Thymus (tissue), 11 donors: ENCODE measurements at regions not wholly inside any gene's neighbourhood (a gene's known extent, or its start where the extent isn't known, plus 50 kb on each side); places are given as distances from the start of the nearest gene placed in this dataset.

Experiments used
- DNase-seq, 9 donors: peaks; one replicate each; pipeline ENCODE4 v3.0.0-alpha.2; 2013; ENCODE audit warnings: low spot score in 9 of 9, low read depth in 6 of 9, missing footprints in 1 of 9
- H3K27ac ChIP-seq, 2 donors: one replicate each; pipeline ENCODE4 v1.5.1; 2013; ENCODE audit warnings: control low read depth in 1 of 2, low read depth in 1 of 2, low read length in 1 of 2, mild to moderate bottlenecking in 1 of 2, moderate library complexity in 1 of 2
- H3K27me3 ChIP-seq, 2 donors: one replicate each; pipeline ENCODE4 v1.5.1; 2013; ENCODE audit warnings: low read length in 1 of 2; ENCODE audit not compliant: control insufficient read depth in 2 of 2, insufficient read depth in 1 of 2
- H3K36me3 ChIP-seq, 2 donors: one replicate each; pipeline ENCODE4 v1.5.1; 2013; ENCODE audit warnings: low read length in 1 of 2, mild to moderate bottlenecking in 1 of 2, moderate library complexity in 1 of 2; ENCODE audit not compliant: control insufficient read depth in 2 of 2, insufficient read depth in 2 of 2
- H3K4me1 ChIP-seq, 2 donors: one replicate each; pipeline ENCODE4 v1.5.1; 2013; ENCODE audit warnings: low read length in 2 of 2; ENCODE audit not compliant: control insufficient read depth in 2 of 2, insufficient read depth in 2 of 2
- H3K4me3 ChIP-seq, 2 donors: one replicate each; pipeline ENCODE4 v1.5.1; 2013; ENCODE audit warnings: low read length in 2 of 2, control low read depth in 1 of 2, mild to moderate bottlenecking in 1 of 2
- H3K9me3 ChIP-seq, 2 donors: one replicate each; pipeline ENCODE4 v1.5.1; 2013; ENCODE audit warnings: low read length in 1 of 2, mild to moderate bottlenecking in 1 of 2; ENCODE audit not compliant: control insufficient read depth in 2 of 2, insufficient read depth in 1 of 2
- WGBS: extraction: QIAGEN DNeasy Blood & Tissue Kit; methylation state at CpG from one replicate; pipeline ENCODE4 v1.1.7; 2013; 5-methylcytosine and 5-hydroxymethylcytosine counted together
- donor health status: healthy.

DNA sequence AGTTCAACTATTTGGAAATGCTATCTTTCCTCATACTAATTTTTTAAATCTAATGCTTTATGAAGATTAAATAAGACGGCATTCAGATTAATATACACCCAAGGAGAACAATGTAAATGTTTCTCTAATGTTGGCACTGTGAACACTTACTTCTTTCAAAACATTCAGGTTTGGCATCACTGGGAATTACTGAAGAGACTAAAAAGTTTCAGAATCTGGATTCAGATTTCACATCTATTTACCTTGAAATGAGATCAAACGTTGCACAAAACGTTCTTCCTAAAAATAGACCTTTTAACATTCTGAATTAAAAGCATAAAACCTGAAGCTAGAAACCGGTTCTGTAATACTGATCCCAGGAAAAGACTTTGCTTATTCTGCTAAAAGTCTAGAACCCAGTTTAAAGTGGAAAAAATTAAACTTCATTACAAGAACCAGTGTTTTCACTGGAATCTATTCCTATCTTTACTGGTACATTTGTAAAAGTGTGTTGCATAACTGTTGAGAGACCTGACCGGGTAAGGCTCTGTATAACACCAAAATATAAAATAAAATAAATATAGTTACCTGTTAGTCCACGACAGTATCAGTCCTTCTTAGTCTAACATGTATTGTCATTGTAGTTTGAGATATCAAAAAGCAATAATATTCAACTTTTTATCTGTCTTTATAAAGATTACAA is 117.4 kb upstream of the MAP9 start:
- DNase-seq, result no peak
- Histone ChIP-seq H3K4me1 (no peaks in the 10 kb centered on the region), H3K4me3 (no peak overlapping the region), H3K27ac (no peak overlapping the region), H3K9me3 (no peaks in the 10 kb centered on the region), H3K27me3 (no peaks in the 10 kb centered on the region), H3K36me3 (no peaks in the 10 kb centered on the region)
- WGBS, result 94% methylated on average over 6 of the region's 6 CpGs

- Histone ChIP-seq H3K36me3 (no peaks in the 10 kb centered on the region), H3K4me3 (no peak overlapping the region), H3K27me3 (no peaks in the 10 kb centered on the region), H3K9me3 (no peaks in the 10 kb centered on the region), H3K4me1 (no peaks in the 10 kb centered on the region), H3K27ac (no peak overlapping the region)
- 96% methylated on average over 4 of the region's 4 CpGs for WGBS
- DNase-seq, result no peak
These were observed 114.8 kb upstream of the MAP9 start for GRCh38 chr4:155491336-155492120.

GRCh38 chr4:155489271-155489670 is 112.5 kb upstream of the MAP9 start:
- no peak overlapping the region for H3K27ac ChIP-seq
- H3K4me3 ChIP-seq, result no peak overlapping the region
- no peaks in the 10 kb centered on the region for H3K36me3 ChIP-seq
- 98% methylated on average over 3 of the region's 3 CpGs for WGBS
- DNase-seq, result no peak
- H3K27me3 ChIP-seq, result no peaks in the 10 kb centered on the region
- no peaks in the 10 kb centered on the region for H3K9me3 ChIP-seq
- no peaks in the 10 kb centered on the region for H3K4me1 ChIP-seq

DNA sequence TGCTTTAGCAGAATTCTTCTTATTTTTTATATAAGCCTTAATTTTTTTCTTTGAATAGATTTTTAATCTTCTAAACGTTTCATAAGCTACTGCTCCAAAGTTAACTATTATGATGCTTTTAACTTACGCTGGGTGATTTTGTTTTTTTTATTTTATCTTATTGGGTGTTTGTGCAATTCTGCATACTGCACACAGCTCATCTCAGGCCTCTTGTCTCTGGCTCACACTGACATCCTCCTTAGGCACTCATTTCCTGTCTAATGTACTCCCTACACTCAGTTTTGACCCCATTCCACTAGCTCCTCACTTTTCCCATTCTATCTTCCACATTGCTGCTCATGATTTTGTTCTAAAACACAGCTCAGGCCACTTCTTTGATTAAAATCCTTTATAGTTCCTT is 111.9 kb upstream of the MAP9 start:
- no peaks in the 10 kb centered on the region for H3K27me3 ChIP-seq
- H3K36me3 ChIP-seq, result no peaks in the 10 kb centered on the region
- DNase-seq, result no peak
- H3K4me1 ChIP-seq, result no peaks in the 10 kb centered on the region
- WGBS, result 96% methylated on average over 2 of the region's 2 CpGs
- no peaks in the 10 kb centered on the region for H3K9me3 ChIP-seq
- no peak overlapping the region for H3K4me3 ChIP-seq
- no peak overlapping the region for H3K27ac ChIP-seq

DNA sequence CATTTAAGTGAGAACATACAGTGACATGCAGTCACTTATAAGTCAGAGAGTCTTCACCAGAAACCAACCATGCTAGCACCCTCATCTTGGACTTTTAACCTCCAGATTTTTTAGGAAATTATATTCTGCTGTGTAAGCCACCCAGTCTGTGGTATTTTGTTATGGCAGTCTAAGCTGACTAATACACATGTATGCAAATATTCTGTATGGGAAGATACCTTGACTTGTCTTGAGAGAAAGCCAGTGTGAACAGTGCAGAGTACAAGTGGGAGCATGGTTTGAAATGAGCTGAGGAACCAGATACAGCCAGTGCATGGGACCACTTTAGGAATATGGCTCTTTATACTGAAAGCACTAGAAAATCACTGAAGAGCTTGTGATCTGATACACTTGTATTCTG is 110.4 kb upstream of the MAP9 start:
- no peak for DNase-seq
- H3K27ac ChIP-seq, result no peak overlapping the region
- no peak overlapping the region for H3K4me3 ChIP-seq
- H3K27me3 ChIP-seq, result no peaks in the 10 kb centered on the region
- H3K4me1 ChIP-seq, result no peaks in the 10 kb centered on the region
- H3K9me3 ChIP-seq, result no peaks in the 10 kb centered on the region
- no peaks in the 10 kb centered on the region for H3K36me3 ChIP-seq

DNA sequence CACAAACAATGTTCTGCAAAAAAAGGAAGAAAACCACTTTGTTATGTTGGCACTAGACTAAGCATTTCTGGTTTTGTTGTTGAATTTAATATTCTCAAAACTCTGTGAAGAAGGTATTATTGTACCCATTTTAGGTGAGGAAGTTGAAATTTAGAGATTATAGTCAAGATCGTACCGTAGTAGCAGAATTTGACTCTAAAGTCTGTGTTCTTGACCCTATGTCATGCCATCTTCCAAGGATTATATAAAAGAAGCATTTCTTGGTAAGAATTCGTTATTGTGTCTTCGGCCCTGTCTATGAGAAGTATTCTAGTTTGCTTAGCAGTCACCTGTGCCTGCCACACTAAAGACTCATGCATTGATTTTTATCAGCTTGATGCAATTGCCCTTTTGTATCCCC is 104.4 kb upstream of the MAP9 start:
- no peak for DNase-seq
- Histone ChIP-seq H3K4me1 (no peaks in the 10 kb centered on the region), H3K4me3 (no peak overlapping the region), H3K27me3 (no peaks in the 10 kb centered on the region), H3K27ac (no peak overlapping the region), H3K36me3 (no peaks in the 10 kb centered on the region), H3K9me3 (no peaks in the 10 kb centered on the region)
- 98% methylated on average over 4 of the region's 4 CpGs for WGBS

GRCh38 chr4:155479835-155480234 is 103.1 kb upstream of the MAP9 start:
- Histone ChIP-seq H3K4me3 (no peak overlapping the region), H3K9me3 (no peaks in the 10 kb centered on the region), H3K27ac (no peak overlapping the region), H3K36me3 (no peaks in the 10 kb centered on the region), H3K4me1 (no peaks in the 10 kb centered on the region), H3K27me3 (no peaks in the 10 kb centered on the region)
- DNase-seq, result no peak
- 97% methylated on average over 1 of the region's 1 CpG for WGBS

DNA sequence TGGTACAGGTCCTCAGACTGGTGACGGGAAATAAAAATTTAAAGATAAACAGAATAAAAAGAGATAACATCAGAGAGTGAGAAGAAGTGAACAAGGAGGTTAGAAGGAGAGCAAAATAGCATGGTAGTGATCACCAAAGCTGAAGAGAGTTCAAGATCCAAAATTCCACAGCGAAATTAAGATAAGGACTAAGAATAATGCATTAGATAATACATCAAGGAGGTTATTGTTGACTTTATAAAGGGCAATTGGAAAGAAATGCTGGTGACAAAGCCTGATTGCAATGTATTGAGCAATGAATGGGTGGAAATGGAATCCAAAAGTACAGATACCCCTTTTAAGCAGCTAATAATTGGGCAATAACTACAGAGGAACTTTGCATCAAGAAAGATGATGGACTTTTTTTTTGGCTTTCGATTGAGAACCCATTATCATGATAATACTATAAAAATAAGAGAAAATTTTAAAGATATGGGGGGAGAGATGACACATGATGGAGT is 101.6 kb upstream of the MAP9 start:
- Histone ChIP-seq H3K36me3 (no peaks in the 10 kb centered on the region), H3K27ac (no peak overlapping the region), H3K4me1 (no peaks in the 10 kb centered on the region), H3K4me3 (no peak overlapping the region), H3K27me3 (no peaks in the 10 kb centered on the region), H3K9me3 (no peaks in the 10 kb centered on the region)
- no peak for DNase-seq
- WGBS, result 97% methylated on average over 3 of the region's 3 CpGs

DNA sequence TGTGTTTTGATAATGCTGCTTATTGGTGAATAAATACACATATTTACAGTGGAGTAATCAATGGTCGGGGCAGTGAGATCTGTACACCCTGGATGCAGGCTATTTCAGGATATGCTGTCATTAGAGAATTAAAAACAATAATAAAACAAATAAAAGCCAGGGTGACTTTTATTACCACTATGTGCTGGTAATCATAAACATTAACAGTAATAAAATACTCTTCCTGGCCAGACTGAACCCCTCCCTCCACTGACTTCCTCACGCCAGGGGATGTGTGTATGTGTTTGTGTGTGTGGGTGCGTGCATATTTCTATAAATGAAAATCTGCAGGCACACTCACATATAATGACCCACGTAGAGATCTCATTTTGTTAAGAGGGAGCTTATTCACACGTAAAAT is 98.0 kb upstream of the MAP9 start:
- no peak overlapping the region for H3K27ac ChIP-seq
- H3K4me3 ChIP-seq, result no peak overlapping the region
- no peak for DNase-seq
- H3K9me3 ChIP-seq, result no peaks in the 10 kb centered on the region
- no peaks in the 10 kb centered on the region for H3K27me3 ChIP-seq
- no peaks in the 10 kb centered on the region for H3K36me3 ChIP-seq
- 95% methylated on average over 5 of the region's 5 CpGs for WGBS
- no peaks in the 10 kb centered on the region for H3K4me1 ChIP-seq
